ENCODE measurements at regions not wholly inside any gene's neighbourhood (a gene's known extent, or its start where the extent isn't known, plus 50 kb on each side); places are given as distances from the start of the nearest gene placed in this dataset.

GRCh38 chr7:42758124-42758523, 153.7 kb downstream of the C7orf25 start:
- no peak for DNase-seq (ENCODE audit: low read depth in 2 of 2)

GRCh38 chr7:42756841-42757240, 155.0 kb downstream of the C7orf25 start:
- DNase-seq (ENCODE audit: low read depth in 2 of 2), result no peak

- no peak for DNase-seq (ENCODE audit: low read depth in 2 of 2)
Measured at GRCh38 chr7:42753811-42754363, 158.0 kb downstream of the C7orf25 start.

- no peak for DNase-seq (ENCODE audit: low read depth in 2 of 2)
Measured at GRCh38 chr7:42753367-42753766, 158.5 kb downstream of the C7orf25 start.

- DNase-seq (ENCODE audit: low read depth in 2 of 2), result no peak
Measured at GRCh38 chr7:42750172-42750571, 161.7 kb downstream of the C7orf25 start.

GRCh38 chr7:42747044-42747443, 164.8 kb downstream of the C7orf25 start:
- no peak for DNase-seq (ENCODE audit: low read depth in 2 of 2)

- no peak for DNase-seq (ENCODE audit: low read depth in 2 of 2)
Measured at GRCh38 chr7:42746214-42746613, 165.7 kb downstream of the C7orf25 start.

GRCh38 chr7:42745357-42746059, 166.4 kb downstream of the C7orf25 start:
- DNase-seq (ENCODE audit: low read depth in 2 of 2), result peak; percentile 2 to 34

- no peak for DNase-seq (ENCODE audit: low read depth in 2 of 2)
Measured at GRCh38 chr7:42744746-42745145, 167.1 kb downstream of the C7orf25 start.

GRCh38 chr7:42743077-42743858, 168.6 kb downstream of the C7orf25 start:
- no peak for DNase-seq (ENCODE audit: low read depth in 2 of 2)

GRCh38 chr7:42742318-42742717, 169.6 kb downstream of the C7orf25 start:
- no peak for DNase-seq (ENCODE audit: low read depth in 2 of 2)

GRCh38 chr7:42740408-42740807, 171.5 kb downstream of the C7orf25 start:
- no peak for DNase-seq (ENCODE audit: low read depth in 2 of 2)

GRCh38 chr7:42739638-42740037, 172.2 kb downstream of the C7orf25 start:
- DNase-seq (ENCODE audit: low read depth in 2 of 2), result no peak

GRCh38 chr7:42736931-42737330, 174.9 kb downstream of the C7orf25 start:
- no peak for DNase-seq (ENCODE audit: low read depth in 2 of 2)

- no peak for DNase-seq (ENCODE audit: low read depth in 2 of 2)
Measured at GRCh38 chr7:42735081-42735480, 176.8 kb downstream of the C7orf25 start.

GRCh38 chr7:42734568-42734967, 177.3 kb downstream of the C7orf25 start:
- DNase-seq (ENCODE audit: low read depth in 2 of 2), result no peak

- DNase-seq (ENCODE audit: low read depth in 2 of 2), result no peak
Measured at GRCh38 chr7:42733040-42733439, 178.8 kb downstream of the C7orf25 start.

- DNase-seq (ENCODE audit: low read depth in 2 of 2), result no peak
Measured at GRCh38 chr7:42730586-42730985, 181.3 kb downstream of the C7orf25 start.

- DNase-seq (ENCODE audit: low read depth in 2 of 2), result no peak
Measured at GRCh38 chr7:42729053-42729765, 182.7 kb downstream of the C7orf25 start.

GRCh38 chr7:42727451-42727850, 184.4 kb downstream of the C7orf25 start:
- no peak for DNase-seq (ENCODE audit: low read depth in 2 of 2)

- no peak for DNase-seq (ENCODE audit: low read depth in 2 of 2)
Measured at GRCh38 chr7:42726066-42726785, 185.6 kb downstream of the C7orf25 start.
